Esophagus squamous epithelium (tissue), 4 donors: ENCODE measurements at regions not wholly inside any gene's neighbourhood (a gene's known extent, or its start where the extent isn't known, plus 50 kb on each side); places are given as distances from the start of the nearest gene placed in this dataset.

ENCODE experiments used
- CTCF ChIP-seq, 6 experiments: fragments of 450-650 bp in 4 of 6; fragments of 200-600 bp in 2 of 6; sonication (generic) in 2 of 6; IDR thresholded peaks; one replicate each; pipeline ENCODE4 v1.5.1; 2016 to 2019; ENCODE audit warnings: antibody characterized with exemption in 6 of 6, mild to moderate bottlenecking in 4 of 6, moderate library complexity in 4 of 6
- POLR2A ChIP-seq, 4 donors: fragments of 450-650 bp; IDR thresholded peaks; one replicate each; pipeline ENCODE4 v1.6.1; 2017; ENCODE audit warnings: antibody characterized with exemption in 4 of 4, mild to moderate bottlenecking in 4 of 4, moderate library complexity in 3 of 4

- no peak for TF ChIP-seq CTCF (IDR thresholded peaks at IDR 0.05)
- TF ChIP-seq POLR2A (IDR thresholded peaks at IDR 0.05): no peak
Measured at GRCh38 chr6:92588148-92588547, 831.2 kb downstream of the EPHA7 start.
